ENCODE measurements at regions not wholly inside any gene's neighbourhood (a gene's known extent, or its start where the extent isn't known, plus 50 kb on each side); places are given as distances from the start of the nearest gene placed in this dataset.
A peak's percentile ranks its signal among the peaks of the same experiment; 100 is the strongest.

DNA sequence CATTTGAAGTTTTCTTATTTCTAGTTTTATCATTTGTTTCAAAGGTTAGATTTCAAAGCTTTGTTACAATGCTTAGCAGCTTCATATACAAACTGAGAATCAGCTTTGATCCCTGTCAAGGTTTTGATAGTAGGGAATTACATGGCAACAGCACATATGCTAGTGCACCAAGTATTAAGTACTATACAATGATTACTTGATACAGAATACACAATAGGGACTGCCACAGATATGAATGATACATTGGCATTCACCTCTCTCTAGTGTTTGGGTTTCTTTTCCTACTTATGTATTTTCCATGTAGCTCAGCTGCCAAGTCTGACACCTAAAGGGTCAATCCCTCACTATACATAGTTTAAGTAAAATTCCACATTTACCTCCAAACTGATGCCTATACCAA is 344.0 kb downstream of the FAT4 start:
- H3K27ac Mint-ChIP-seq: no peak overlapping the region
- ChIA-PET CTCF (no interaction called here), POLR2A (interaction anchor here (0.7 kb wide), 1 partner anchor 90 kb away, joined by 5 read pairs; no protein-coding TSS in a partner anchor)
- no peaks in the 10 kb centered on the region for H3K27me3 Mint-ChIP-seq (ENCODE audit: low read depth)
- peaks cover 19% of the 10 kb centered on the region for H3K4me1 Mint-ChIP-seq
- no peaks in the 10 kb centered on the region for H3K36me3 Mint-ChIP-seq
- ATAC-seq (no peak), DNase-seq (ENCODE audit: low spot score) (no peak)
- TF ChIP-seq STAT6 (CRISPR knock-in tag; conservative IDR thresholded peaks at IDR 0.05; ENCODE audit: low read depth): no peak
- no peak for TF ChIP-seq TEAD1 (CRISPR knock-in tag; IDR thresholded peaks at IDR 0.05)
- TF ChIP-seq ZNF317 (CRISPR knock-in tag; IDR thresholded peaks at IDR 0.05; ENCODE audit: borderline replicate concordance, low read depth): no peak
- TF ChIP-seq TEAD4 (CRISPR knock-in tag; IDR thresholded peaks at IDR 0.05): no peak
- TF ChIP-seq GABPB1 (CRISPR knock-in tag; IDR thresholded peaks at IDR 0.05): no peak
- no peak for TF ChIP-seq ETV6 (CRISPR knock-in tag; IDR thresholded peaks at IDR 0.05)
- TF ChIP-seq HMGA2 (CRISPR knock-in tag; IDR thresholded peaks at IDR 0.05): no peak
- no peak for TF ChIP-seq E2F1 (CRISPR knock-in tag; IDR thresholded peaks at IDR 0.05)
- TF ChIP-seq ZNF671 (CRISPR knock-in tag; IDR thresholded peaks at IDR 0.05): no peak
- no peak for TF ChIP-seq ZBTB21 (CRISPR knock-in tag; IDR thresholded peaks at IDR 0.05; ENCODE audit: borderline replicate concordance)
- TF ChIP-seq, protein P1, sequence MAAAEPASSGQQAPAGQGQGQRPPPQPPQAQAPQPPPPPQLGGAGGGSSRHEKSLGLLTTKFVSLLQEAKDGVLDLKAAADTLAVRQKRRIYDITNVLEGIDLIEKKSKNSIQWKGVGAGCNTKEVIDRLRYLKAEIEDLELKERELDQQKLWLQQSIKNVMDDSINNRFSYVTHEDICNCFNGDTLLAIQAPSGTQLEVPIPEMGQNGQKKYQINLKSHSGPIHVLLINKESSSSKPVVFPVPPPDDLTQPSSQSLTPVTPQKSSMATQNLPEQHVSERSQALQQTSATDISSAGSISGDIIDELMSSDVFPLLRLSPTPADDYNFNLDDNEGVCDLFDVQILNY (CRISPR knock-in tag; IDR thresholded peaks at IDR 0.05): no peak
- TF ChIP-seq CREB1 (CRISPR knock-in tag; IDR thresholded peaks at IDR 0.05): no peak
- no peaks in the 10 kb centered on the region for H3K9me3 Mint-ChIP-seq
- no peak overlapping the region for H3K4me3 Mint-ChIP-seq

DNA sequence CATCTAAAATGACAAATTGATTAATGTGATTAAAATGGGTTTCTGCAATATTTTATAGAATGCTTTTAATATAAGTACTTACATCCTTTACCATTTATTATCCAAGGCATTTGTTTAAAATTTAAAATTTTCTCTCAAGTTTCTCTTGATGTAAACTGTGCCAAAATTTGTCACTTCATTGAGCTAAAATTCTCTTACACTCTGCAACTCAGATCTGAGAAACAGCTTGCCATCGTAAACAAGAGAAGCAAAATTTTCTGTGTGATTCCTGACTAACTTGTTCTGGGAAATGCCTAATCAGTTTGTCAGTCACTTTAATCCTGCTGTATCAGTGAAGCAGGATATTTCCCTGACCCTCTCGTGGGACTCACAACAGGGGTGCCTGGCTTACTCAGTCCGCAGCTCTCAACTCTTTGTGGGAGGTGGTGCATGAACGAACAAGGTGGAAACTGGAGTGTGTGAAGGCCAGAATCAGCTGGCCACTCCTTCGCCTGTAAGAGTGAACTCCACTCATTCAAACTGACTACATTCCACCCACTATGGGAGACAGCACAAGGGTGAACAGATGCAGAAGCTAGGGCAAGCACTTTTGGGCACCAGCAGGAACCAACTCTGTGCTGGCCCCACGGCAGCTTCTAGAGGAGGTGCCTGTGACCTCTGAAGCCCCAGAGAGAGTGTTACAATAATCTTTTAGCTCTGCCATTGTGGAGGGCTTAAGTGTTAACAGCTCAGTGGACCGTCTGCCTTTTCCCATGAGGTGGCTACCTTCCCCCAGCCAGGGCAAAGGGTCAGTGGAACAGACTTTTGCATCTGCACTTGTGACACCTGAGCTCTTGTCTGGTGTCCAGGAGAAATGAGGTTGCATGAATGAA is 349.4 kb downstream of the FAT4 start:
- Mint-ChIP-seq H3K27ac (no peak overlapping the region), H3K4me1 (peaks cover 8% of the 10 kb centered on the region), H3K9me3 (peaks cover 25% of the 10 kb centered on the region), H3K27me3 (ENCODE audit: low read depth) (no peaks in the 10 kb centered on the region), H3K36me3 (0 out of 2 replicates have a peak, but pooled peaks cover 14% of the 10 kb centered on the region), H3K4me3 (no peak overlapping the region)
- ChIA-PET POLR2A (no interaction called here), CTCF (no interaction called here)
- ATAC-seq (peak; percentile 41; the same call in 1 of the 2 replicates), DNase-seq (ENCODE audit: low spot score) (no peak)
- no peak for TF ChIP-seq ATF2 (CRISPR knock-in tag; IDR thresholded peaks at IDR 0.05; ENCODE audit: borderline replicate concordance, low read depth)
- TF ChIP-seq, protein P2, sequence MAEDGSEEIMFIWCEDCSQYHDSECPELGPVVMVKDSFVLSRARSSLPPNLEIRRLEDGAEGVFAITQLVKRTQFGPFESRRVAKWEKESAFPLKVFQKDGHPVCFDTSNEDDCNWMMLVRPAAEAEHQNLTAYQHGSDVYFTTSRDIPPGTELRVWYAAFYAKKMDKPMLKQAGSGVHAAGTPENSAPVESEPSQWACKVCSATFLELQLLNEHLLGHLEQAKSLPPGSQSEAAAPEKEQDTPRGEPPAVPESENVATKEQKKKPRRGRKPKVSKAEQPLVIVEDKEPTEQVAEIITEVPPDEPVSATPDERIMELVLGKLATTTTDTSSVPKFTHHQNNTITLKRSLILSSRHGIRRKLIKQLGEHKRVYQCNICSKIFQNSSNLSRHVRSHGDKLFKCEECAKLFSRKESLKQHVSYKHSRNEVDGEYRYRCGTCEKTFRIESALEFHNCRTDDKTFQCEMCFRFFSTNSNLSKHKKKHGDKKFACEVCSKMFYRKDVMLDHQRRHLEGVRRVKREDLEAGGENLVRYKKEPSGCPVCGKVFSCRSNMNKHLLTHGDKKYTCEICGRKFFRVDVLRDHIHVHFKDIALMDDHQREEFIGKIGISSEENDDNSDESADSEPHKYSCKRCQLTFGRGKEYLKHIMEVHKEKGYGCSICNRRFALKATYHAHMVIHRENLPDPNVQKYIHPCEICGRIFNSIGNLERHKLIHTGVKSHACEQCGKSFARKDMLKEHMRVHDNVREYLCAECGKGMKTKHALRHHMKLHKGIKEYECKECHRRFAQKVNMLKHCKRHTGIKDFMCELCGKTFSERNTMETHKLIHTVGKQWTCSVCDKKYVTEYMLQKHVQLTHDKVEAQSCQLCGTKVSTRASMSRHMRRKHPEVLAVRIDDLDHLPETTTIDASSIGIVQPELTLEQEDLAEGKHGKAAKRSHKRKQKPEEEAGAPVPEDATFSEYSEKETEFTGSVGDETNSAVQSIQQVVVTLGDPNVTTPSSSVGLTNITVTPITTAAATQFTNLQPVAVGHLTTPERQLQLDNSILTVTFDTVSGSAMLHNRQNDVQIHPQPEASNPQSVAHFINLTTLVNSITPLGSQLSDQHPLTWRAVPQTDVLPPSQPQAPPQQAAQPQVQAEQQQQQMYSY (CRISPR knock-in tag; IDR thresholded peaks at IDR 0.05): no peak
- no peak for TF ChIP-seq ZSCAN18 (CRISPR knock-in tag; IDR thresholded peaks at IDR 0.05)
- no peak for TF ChIP-seq IRF2 (CRISPR knock-in tag; IDR thresholded peaks at IDR 0.05; ENCODE audit: borderline replicate concordance, low read depth)
- TF ChIP-seq ZNF263 (CRISPR knock-in tag; IDR thresholded peaks at IDR 0.05; ENCODE audit: low read depth): no peak
- no peak for TF ChIP-seq PREB (CRISPR knock-in tag; IDR thresholded peaks at IDR 0.05; ENCODE audit: borderline replicate concordance)
- TF ChIP-seq NFATC4 (CRISPR knock-in tag; IDR thresholded peaks at IDR 0.05): no peak
- no peak for TF ChIP-seq RORB (CRISPR knock-in tag; IDR thresholded peaks at IDR 0.05)
